ENCODE measurements at regions not wholly inside any gene's neighbourhood (a gene's known extent, or its start where the extent isn't known, plus 50 kb on each side); places are given as distances from the start of the nearest gene placed in this dataset.

DNA sequence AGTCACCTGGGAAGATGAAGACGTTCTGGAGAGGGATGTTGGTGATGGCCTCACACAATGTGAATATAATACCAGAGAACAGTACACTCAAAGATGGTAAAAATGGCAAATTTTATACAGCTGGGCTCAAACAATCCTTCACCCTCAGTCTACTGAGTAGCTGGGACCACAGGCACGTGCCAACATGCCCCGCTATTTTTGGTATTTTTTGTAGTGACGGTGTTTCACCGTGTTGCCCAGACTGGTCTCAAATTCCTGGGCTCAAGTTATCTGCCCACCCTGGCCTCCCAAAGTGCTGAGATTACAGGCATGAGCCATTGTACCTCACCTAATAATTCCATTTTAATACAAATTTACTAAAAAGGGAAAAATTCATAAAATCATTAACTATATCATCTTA, 280.3 kb upstream of the HSFY2 start:
- Mint-ChIP-seq H3K4me1 (ENCODE audit: low read depth) (no peaks in the 10 kb centered on the region), H3K27me3 (ENCODE audit: low read depth) (no peaks in the 10 kb centered on the region)
- intact Hi-C loops (cut with micrococcal nuclease), result no loop called here

GRCh38 chrY:19051021-19051420, 277.5 kb upstream of the HSFY2 start:
- Mint-ChIP-seq H3K27ac (no peak overlapping the region), H3K4me3 (ENCODE audit: low read depth) (no peak overlapping the region), H3K9me3 (no peaks in the 10 kb centered on the region), H3K36me3 (ENCODE audit: low read depth) (peaks cover 5% of the 10 kb centered on the region), H3K4me1 (ENCODE audit: low read depth) (no peaks in the 10 kb centered on the region), H3K27me3 (ENCODE audit: low read depth) (no peaks in the 10 kb centered on the region)
- no peak for DNase-seq (ENCODE audit: low spot score)
- intact Hi-C loops (cut with micrococcal nuclease), result no loop called here

More for the DNA sequence above, 280.3 kb upstream of the HSFY2 start:
- DNase-seq (ENCODE audit: low spot score), result no peak
- no peak overlapping the region for H3K4me3 Mint-ChIP-seq (ENCODE audit: low read depth)
- no peak overlapping the region for H3K27ac Mint-ChIP-seq
- H3K36me3 Mint-ChIP-seq (ENCODE audit: low read depth), result no peaks in the 10 kb centered on the region
- no peaks in the 10 kb centered on the region for H3K9me3 Mint-ChIP-seq

- no peaks in the 10 kb centered on the region for H3K9me3 Mint-ChIP-seq
- DNase-seq (ENCODE audit: low spot score), result no peak
- H3K36me3 Mint-ChIP-seq (ENCODE audit: low read depth), result peaks cover 5% of the 10 kb centered on the region
- no peaks in the 10 kb centered on the region for H3K27me3 Mint-ChIP-seq (ENCODE audit: low read depth)
- no peak overlapping the region for H3K27ac Mint-ChIP-seq
- H3K4me3 Mint-ChIP-seq (ENCODE audit: low read depth), result no peak overlapping the region
- intact Hi-C loops (cut with micrococcal nuclease), result no loop called here
- no peaks in the 10 kb centered on the region for H3K4me1 Mint-ChIP-seq (ENCODE audit: low read depth)
Observed at GRCh38 chrY:19042984-19043442, 269.5 kb upstream of the HSFY2 start.

DNA sequence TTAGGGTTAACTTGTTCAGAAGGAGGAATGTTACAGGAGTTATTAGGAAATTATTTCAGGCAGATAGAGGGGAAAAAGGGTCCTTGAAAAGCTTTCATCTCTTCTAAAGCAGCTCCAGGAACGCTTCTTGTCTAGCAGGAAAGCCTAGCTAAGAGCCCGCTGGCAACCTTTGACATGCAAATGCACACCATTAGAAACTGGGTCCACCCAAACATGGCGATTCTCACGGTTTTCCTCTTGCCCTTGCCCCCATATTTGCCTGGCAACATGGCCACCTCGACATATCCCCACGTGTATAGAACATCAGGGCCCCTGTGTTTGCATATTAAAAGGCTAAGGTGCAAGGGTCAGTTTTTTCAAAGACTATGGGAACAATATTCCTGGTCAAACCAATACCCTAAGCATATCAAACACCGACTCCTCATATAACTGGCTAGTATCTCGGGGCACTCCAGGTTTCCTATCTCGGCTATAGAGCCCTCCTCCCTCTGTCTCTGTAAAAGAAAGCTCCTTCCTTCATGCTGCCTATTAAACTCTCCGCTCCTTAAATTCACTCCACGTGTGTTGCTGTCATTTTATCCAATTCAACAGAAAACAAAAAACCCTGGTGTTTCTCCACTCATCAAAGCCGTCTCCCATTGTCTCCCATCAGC, 268.9 kb upstream of the HSFY2 start:
- Mint-ChIP-seq H3K4me3 (ENCODE audit: low read depth) (no peak overlapping the region), H3K27me3 (ENCODE audit: low read depth) (no peaks in the 10 kb centered on the region), H3K9me3 (no peaks in the 10 kb centered on the region), H3K27ac (no peak overlapping the region), H3K4me1 (ENCODE audit: low read depth) (no peaks in the 10 kb centered on the region), H3K36me3 (ENCODE audit: low read depth) (peaks cover 4% of the 10 kb centered on the region)
- intact Hi-C loops (cut with micrococcal nuclease), result no loop called here
- no peak for DNase-seq (ENCODE audit: low spot score)

DNA sequence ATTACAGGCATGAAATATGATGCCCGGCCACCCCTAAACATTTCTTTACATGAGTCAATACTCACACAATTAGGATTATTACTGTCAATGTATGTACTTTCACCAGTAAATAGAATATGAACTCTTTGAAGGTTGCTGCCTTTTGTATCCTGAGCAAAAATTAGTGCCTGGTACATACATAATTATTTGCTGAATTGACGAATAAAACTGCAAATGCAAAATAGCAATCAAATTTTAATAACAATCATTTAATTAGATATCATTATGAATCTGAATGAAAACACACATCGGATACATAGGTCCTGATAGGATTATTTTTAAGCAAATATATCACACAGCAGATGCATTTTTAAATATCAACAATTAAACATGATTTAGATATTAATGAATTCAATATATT, 253.1 kb upstream of the HSFY2 start:
- Mint-ChIP-seq H3K36me3 (ENCODE audit: low read depth) (no peaks in the 10 kb centered on the region), H3K4me3 (ENCODE audit: low read depth) (no peak overlapping the region), H3K27me3 (ENCODE audit: low read depth) (no peaks in the 10 kb centered on the region), H3K27ac (no peak overlapping the region), H3K4me1 (ENCODE audit: low read depth) (peaks cover 7% of the 10 kb centered on the region), H3K9me3 (no peaks in the 10 kb centered on the region)
- intact Hi-C loops (cut with micrococcal nuclease), result no loop called here
- no peak for DNase-seq (ENCODE audit: low spot score)

GRCh38 chrY:19023934-19024333, 250.4 kb upstream of the HSFY2 start:
- H3K9me3 Mint-ChIP-seq, result no peaks in the 10 kb centered on the region
- no peak overlapping the region for H3K4me3 Mint-ChIP-seq (ENCODE audit: low read depth)
- H3K36me3 Mint-ChIP-seq (ENCODE audit: low read depth), result no peaks in the 10 kb centered on the region
- H3K4me1 Mint-ChIP-seq (ENCODE audit: low read depth), result peaks cover 7% of the 10 kb centered on the region
- intact Hi-C loops (cut with micrococcal nuclease), result no loop called here
- DNase-seq (ENCODE audit: low spot score), result no peak
- no peaks in the 10 kb centered on the region for H3K27me3 Mint-ChIP-seq (ENCODE audit: low read depth)
- H3K27ac Mint-ChIP-seq, result no peak overlapping the region

DNA sequence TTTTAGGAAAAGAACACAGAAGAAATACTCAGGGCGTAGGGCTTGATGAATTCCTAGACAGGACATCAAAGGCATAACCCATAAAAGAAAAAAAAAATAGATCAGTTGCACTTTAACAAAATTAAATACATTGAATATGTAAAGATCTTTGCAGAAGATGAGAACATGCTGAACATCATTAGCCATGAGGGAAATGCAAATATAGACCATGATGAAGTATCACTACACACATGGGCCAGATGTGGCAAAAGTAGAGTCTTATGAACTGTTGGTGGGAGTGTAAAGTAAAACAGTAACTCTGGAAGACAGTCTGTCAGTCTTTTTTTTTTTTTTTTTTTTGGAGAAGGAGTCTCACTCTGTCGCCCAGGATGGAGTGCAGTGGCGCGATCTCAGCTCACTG, 246.7 kb upstream of the HSFY2 start:
- Mint-ChIP-seq H3K4me1 (ENCODE audit: low read depth) (peaks cover 10% of the 10 kb centered on the region), H3K9me3 (no peaks in the 10 kb centered on the region), H3K27me3 (ENCODE audit: low read depth) (no peaks in the 10 kb centered on the region), H3K4me3 (ENCODE audit: low read depth) (no peak overlapping the region), H3K27ac (no peak overlapping the region), H3K36me3 (ENCODE audit: low read depth) (no peaks in the 10 kb centered on the region)
- intact Hi-C loops (cut with micrococcal nuclease), result no loop called here
- DNase-seq (ENCODE audit: low spot score), result no peak

GRCh38 chrY:19016990-19017389, 243.5 kb upstream of the HSFY2 start:
- H3K27me3 Mint-ChIP-seq (ENCODE audit: low read depth), result no peaks in the 10 kb centered on the region

DNA sequence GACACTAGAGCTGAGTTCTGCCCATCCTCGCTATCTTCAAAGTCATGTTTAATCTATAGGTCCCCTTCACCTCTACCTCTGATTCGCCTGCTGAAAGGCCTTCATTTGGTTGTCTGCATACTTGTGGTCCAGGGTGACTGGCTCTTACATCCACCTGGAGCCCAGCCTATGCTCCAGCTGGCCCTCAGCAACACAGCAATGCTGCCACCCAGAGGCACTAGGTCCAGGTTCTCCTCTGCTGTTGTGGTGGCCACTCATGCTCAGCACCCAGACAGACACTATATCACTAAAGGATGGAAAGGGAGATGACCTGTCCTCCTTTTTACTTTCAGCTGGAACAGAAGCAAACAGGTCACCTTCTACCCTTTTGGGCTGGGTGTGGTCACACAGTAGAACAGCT, 242.3 kb upstream of the HSFY2 start:
- Mint-ChIP-seq H3K27ac (no peak overlapping the region), H3K4me1 (ENCODE audit: low read depth) (peaks cover 11% of the 10 kb centered on the region), H3K4me3 (ENCODE audit: low read depth) (no peak overlapping the region), H3K36me3 (ENCODE audit: low read depth) (no peaks in the 10 kb centered on the region), H3K27me3 (ENCODE audit: low read depth) (no peaks in the 10 kb centered on the region), H3K9me3 (no peaks in the 10 kb centered on the region)
- intact Hi-C loops (cut with micrococcal nuclease), result loop anchor here (10.0 kb wide), 1 partner anchor 59 kb away; no protein-coding TSS in a partner anchor
- DNase-seq (ENCODE audit: low spot score), result no peak

More at GRCh38 chrY:19016990-19017389, 243.5 kb upstream of the HSFY2 start:
- no peaks in the 10 kb centered on the region for H3K36me3 Mint-ChIP-seq (ENCODE audit: low read depth)
- intact Hi-C loops (cut with micrococcal nuclease), result loop anchor here (10.0 kb wide), 1 partner anchor 58 kb away; no protein-coding TSS in a partner anchor
- H3K4me3 Mint-ChIP-seq (ENCODE audit: low read depth), result no peak overlapping the region
- no peaks in the 10 kb centered on the region for H3K9me3 Mint-ChIP-seq
- H3K4me1 Mint-ChIP-seq (ENCODE audit: low read depth), result peaks cover 3% of the 10 kb centered on the region
- no peak for DNase-seq (ENCODE audit: low spot score)
- no peak overlapping the region for H3K27ac Mint-ChIP-seq

DNA sequence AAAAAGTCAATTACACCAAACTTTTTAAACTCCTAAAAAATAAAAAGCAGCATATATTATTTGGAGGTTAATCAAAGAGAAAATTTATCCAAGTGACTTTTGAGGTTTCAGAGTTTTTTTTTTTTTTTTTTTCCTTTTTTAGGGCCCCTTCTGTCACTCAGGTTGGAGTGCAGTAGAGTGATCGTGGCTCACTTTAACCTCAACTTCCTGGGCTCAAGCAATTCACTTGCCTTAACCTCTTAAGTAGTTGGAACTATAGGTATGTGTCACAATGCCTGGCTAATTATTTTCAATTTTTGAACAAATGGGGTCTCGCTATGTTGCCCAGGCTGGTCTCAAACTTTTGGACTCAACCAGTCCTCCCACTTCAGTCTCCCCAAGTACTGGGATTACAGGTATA, 241.7 kb upstream of the HSFY2 start:
- H3K27ac Mint-ChIP-seq, result no peak overlapping the region
- H3K4me1 Mint-ChIP-seq (ENCODE audit: low read depth), result peaks cover 11% of the 10 kb centered on the region
- intact Hi-C loops (cut with micrococcal nuclease), result loop anchor here (10.0 kb wide), 1 partner anchor 60 kb away; no protein-coding TSS in a partner anchor
- H3K9me3 Mint-ChIP-seq, result no peaks in the 10 kb centered on the region
- no peaks in the 10 kb centered on the region for H3K27me3 Mint-ChIP-seq (ENCODE audit: low read depth)
- no peak for DNase-seq (ENCODE audit: low spot score)
- H3K36me3 Mint-ChIP-seq (ENCODE audit: low read depth), result no peaks in the 10 kb centered on the region
- H3K4me3 Mint-ChIP-seq (ENCODE audit: low read depth), result no peak overlapping the region

DNA sequence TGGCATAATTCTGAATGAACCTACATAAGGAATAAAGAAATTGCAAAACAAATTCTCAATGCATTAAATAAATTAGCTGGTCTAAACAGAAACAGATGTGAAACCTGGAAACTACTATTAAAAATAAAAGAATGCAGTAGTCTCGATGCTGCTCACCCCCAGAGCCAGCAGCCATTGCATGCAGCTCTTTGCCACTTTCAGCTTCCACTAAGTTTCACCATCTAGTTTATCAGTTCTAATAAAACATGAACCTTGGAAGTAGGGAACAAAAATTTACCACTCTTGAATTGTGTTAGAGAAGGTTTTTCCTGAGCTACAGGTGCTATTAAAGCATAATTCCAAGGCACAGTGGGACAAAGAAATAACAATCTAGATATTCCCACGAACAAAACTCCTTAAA, 239.4 kb upstream of the HSFY2 start:
- Mint-ChIP-seq H3K9me3 (no peaks in the 10 kb centered on the region), H3K4me3 (ENCODE audit: low read depth) (no peak overlapping the region), H3K27me3 (ENCODE audit: low read depth) (no peaks in the 10 kb centered on the region), H3K4me1 (ENCODE audit: low read depth) (peaks cover 11% of the 10 kb centered on the region), H3K27ac (no peak overlapping the region), H3K36me3 (ENCODE audit: low read depth) (no peaks in the 10 kb centered on the region)
- no peak for DNase-seq (ENCODE audit: low spot score)
- intact Hi-C loops (cut with micrococcal nuclease), result loop anchor here (10.0 kb wide), 1 partner anchor 62 kb away; no protein-coding TSS in a partner anchor

- Mint-ChIP-seq H3K4me1 (ENCODE audit: low read depth) (peaks cover 11% of the 10 kb centered on the region), H3K4me3 (ENCODE audit: low read depth) (no peak overlapping the region), H3K36me3 (ENCODE audit: low read depth) (no peaks in the 10 kb centered on the region), H3K27me3 (ENCODE audit: low read depth) (no peaks in the 10 kb centered on the region), H3K9me3 (peaks cover 6% of the 10 kb centered on the region), H3K27ac (no peak overlapping the region)
- no peak for DNase-seq (ENCODE audit: low spot score)
- intact Hi-C loops (cut with micrococcal nuclease), result loop anchor here (10.0 kb wide), 1 partner anchor 63 kb away; no protein-coding TSS in a partner anchor
Observed at GRCh38 chrY:19011605-19012090, 238.1 kb upstream of the HSFY2 start.

GRCh38 chrY:19006234-19006633, 232.7 kb upstream of the HSFY2 start:
- DNase-seq (ENCODE audit: low spot score), result no peak
- Mint-ChIP-seq H3K4me1 (ENCODE audit: low read depth) (peaks cover 2% of the 10 kb centered on the region), H3K4me3 (ENCODE audit: low read depth) (no peak overlapping the region), H3K36me3 (ENCODE audit: low read depth) (no peaks in the 10 kb centered on the region), H3K9me3 (peaks cover 6% of the 10 kb centered on the region), H3K27me3 (ENCODE audit: low read depth) (no peaks in the 10 kb centered on the region), H3K27ac (no peak overlapping the region)
- intact Hi-C loops (cut with micrococcal nuclease), result no loop called here
